Spinal cord (tissue), 9 donors: ENCODE measurements at regions not wholly inside any gene's neighbourhood (a gene's known extent, or its start where the extent isn't known, plus 50 kb on each side); places are given as distances from the start of the nearest gene placed in this dataset.

Source experiments
- DNase-seq, 6 donors: peaks; one replicate each; pipeline versions ENCODE4 v3.0.0 to v3.0.0-alpha.2; 2013 to 2015; ENCODE audit warnings: low spot score in 6 of 6, low read depth in 4 of 6
- H3K27ac ChIP-seq: one replicate; pipeline ENCODE4 v1.5.1; 2013; ENCODE audit warnings: low read depth, low read length, control low read depth
- H3K27me3 ChIP-seq: one replicate; pipeline ENCODE4 v1.6.1; 2013; ENCODE audit warnings: low read length; ENCODE audit not compliant: control insufficient read depth, insufficient read depth
- H3K36me3 ChIP-seq: one replicate; pipeline ENCODE4 v1.6.1; 2013; ENCODE audit warnings: low read length; ENCODE audit not compliant: control insufficient read depth, insufficient read depth
- H3K4me1 ChIP-seq: one replicate; pipeline ENCODE4 v1.6.1; 2013; ENCODE audit warnings: low read length; ENCODE audit not compliant: control insufficient read depth, insufficient read depth
- H3K4me3 ChIP-seq: one replicate; pipeline ENCODE4 v1.5.1; 2013; ENCODE audit warnings: low read depth, low read length, control low read depth
- H3K9me3 ChIP-seq: one replicate; pipeline ENCODE4 v1.6.1; 2013; ENCODE audit warnings: low read length; ENCODE audit not compliant: control insufficient read depth, insufficient read depth
- WGBS: methylation state at CpG from one replicate; pipeline ENCODE4 v1.1.5; 2013; ENCODE audit warnings: missing lambda C conversion rate; ENCODE audit not compliant: insufficient coverage; 5-methylcytosine and 5-hydroxymethylcytosine counted together
- donor health status: healthy.

DNA sequence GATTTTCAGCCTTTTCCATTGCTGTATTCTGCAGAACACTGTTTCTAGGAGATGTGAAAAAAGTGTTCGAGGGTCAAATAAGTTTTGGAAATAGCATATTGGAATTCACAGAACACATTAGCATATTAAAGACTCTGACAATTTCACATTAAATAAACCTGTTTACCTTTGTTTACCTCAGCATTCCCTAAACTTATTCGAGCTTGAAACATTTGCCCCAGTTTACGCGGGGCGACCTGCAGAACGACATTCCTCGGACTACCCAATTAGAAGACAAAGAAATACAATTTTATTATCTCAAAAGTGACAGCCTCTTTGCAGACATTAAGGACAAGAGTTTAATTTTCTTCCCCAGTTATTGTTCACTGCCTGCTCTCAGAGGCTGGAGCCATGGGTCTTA, 110.3 kb upstream of the NFIB start:
- H3K27me3 ChIP-seq: no peaks in the 10 kb centered on the region
- 40% methylated on average over 6 of the region's 7 CpGs for WGBS
- H3K27ac ChIP-seq: no peak overlapping the region
- DNase-seq: no peak
- peaks cover 14% of the 10 kb centered on the region for H3K4me1 ChIP-seq
- H3K9me3 ChIP-seq: no peaks in the 10 kb centered on the region
- no peaks in the 10 kb centered on the region for H3K36me3 ChIP-seq
- no peak overlapping the region for H3K4me3 ChIP-seq

DNA sequence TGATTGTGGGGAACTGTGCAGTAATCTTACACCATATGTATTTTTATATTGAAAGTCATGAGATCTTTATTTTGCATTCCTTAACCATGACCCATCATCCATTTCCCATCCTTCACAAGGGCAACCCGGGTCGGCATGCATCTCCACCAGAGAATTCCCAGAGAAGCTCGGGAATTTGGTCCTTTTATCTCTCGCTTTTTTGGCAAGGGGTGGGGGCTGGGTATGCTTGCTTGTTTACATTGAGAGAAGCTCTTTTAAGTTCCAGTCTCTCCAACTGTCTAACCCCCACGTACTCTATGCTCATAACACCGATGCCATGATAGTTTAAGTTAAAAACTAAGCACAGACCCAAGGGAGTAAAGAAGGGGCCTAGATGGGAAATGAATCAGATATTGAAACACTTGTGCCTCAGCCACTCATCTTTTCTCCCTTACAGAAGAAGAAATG, 109.9 kb upstream of the NFIB start:
- H3K27ac ChIP-seq: no peak overlapping the region
- DNase-seq: no peak
- H3K4me1 ChIP-seq: peaks cover 14% of the 10 kb centered on the region
- no peak overlapping the region for H3K4me3 ChIP-seq
- no peaks in the 10 kb centered on the region for H3K9me3 ChIP-seq
- H3K27me3 ChIP-seq: no peaks in the 10 kb centered on the region
- no CpG with 5 or more reads among the region's 6 CpGs for WGBS
- no peaks in the 10 kb centered on the region for H3K36me3 ChIP-seq

DNA sequence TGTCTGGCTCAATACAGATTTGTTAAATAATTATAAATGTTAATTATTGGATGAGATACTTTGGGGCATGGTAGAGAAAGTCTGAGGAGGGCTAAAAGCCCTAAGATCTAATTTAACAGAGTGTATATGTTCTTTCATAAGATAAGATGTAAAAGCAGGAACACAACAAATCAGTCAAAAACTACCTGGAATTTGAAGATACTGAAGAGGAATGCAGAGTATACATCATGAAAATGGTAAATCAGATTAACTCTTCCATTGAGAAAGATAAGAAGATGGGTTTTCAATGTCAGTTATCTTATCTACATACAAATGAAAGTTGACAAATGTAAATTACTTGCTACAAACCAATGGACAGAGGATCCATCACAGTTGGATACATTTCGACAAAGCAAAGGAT, 107.3 kb upstream of the NFIB start:
- no peak overlapping the region for H3K27ac ChIP-seq
- no peaks in the 10 kb centered on the region for H3K36me3 ChIP-seq
- no CpG with 5 or more reads among the region's 1 CpG for WGBS
- peaks cover 14% of the 10 kb centered on the region for H3K4me1 ChIP-seq
- no peak overlapping the region for H3K4me3 ChIP-seq
- no peaks in the 10 kb centered on the region for H3K9me3 ChIP-seq
- H3K27me3 ChIP-seq: no peaks in the 10 kb centered on the region
- no peak for DNase-seq

DNA sequence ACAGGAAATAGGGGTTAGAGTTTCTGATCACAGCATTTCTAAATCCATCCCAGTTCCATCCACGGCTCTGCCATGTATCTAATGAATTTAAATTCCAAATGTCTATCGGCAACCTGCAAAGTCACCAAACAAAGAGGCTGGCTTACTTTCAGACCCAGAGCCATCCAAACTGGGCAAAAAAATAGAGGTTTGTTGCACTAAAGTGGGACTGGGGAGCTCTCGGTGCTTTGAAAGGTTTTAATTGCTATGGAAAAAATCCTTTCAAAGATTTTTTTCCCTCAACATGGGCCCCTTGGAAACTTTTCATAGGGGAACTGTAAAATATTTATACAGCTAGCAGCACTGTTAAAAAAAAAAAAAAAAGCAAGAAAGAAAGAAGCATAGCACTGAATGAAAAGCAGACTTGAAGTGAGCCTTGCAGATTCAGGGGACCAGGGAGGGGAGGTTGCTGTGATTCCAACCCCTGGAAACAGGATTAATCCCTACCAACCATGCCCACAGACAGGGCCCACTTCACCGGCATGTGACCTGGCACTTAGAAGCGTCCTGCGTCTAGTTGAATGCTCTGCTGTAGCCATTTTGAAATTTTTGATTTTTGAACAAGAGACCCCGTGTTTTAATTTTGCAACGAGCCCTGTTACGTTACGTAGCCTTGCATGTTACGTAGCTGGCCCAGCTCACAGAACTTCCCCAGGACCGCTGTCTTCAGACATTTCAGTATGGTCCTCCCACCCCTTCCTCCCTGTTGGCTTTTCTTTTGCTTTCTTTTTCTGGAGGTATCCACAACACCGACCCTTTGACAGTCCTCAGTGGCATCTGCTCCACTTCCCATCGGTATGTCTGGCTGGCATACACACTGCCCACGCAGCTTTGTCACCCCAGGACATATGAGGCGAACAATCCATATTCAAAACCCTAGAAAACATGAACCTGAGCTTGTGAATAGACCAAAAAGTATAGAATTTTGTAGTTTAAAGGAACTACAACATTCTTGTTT, 105.3 kb upstream of the NFIB start:
- 20% methylated on average over 11 of the region's 16 CpGs for WGBS
- H3K4me3 ChIP-seq: peak overlapping the region; percentile 28
- DNase-seq: peak in 1 of 6 donors; percentile 84
- no peaks in the 10 kb centered on the region for H3K27me3 ChIP-seq
- H3K27ac ChIP-seq: peak overlapping the region; percentile 91
- H3K9me3 ChIP-seq: no peaks in the 10 kb centered on the region
- H3K36me3 ChIP-seq: no peaks in the 10 kb centered on the region
- peaks cover 10% of the 10 kb centered on the region for H3K4me1 ChIP-seq

DNA sequence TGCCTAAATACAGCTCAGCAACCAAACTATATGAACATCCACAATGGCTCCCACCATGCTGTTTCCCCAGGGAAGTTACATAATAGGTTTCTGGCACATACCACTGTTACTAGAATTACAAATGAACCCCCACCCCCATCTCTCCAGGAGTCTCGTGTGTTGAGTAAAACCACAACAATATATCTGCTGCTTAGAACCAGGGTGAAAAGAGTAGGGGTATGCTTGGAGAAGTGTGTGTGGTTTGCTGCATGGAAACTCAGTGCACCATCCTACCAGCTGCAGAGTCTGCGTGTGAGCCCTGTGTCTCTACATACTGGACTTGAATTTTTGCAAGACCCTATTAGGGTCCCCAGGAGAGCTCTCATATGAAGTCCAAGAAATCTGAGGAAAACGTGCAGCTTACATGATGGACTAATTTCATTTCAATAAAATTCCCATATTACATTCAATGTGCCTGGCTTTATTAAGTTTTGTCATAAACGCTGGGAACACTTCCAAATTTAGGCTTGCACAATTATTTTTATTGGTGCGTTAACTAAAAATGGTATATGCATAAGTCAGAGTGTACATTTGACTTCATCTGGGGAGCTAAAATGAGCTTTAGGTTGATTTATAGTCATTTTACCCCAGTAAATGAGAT, 104.5 kb upstream of the NFIB start:
- DNase-seq: peak in 1 of 6 donors; percentile 89
- H3K4me1 ChIP-seq: peaks cover 10% of the 10 kb centered on the region
- H3K36me3 ChIP-seq: no peaks in the 10 kb centered on the region
- H3K4me3 ChIP-seq: no peak overlapping the region
- no peaks in the 10 kb centered on the region for H3K27me3 ChIP-seq
- 44% methylated on average over 1 of the region's 5 CpGs for WGBS
- peak overlapping the region; percentile 91 for H3K27ac ChIP-seq
- H3K9me3 ChIP-seq: no peaks in the 10 kb centered on the region

DNA sequence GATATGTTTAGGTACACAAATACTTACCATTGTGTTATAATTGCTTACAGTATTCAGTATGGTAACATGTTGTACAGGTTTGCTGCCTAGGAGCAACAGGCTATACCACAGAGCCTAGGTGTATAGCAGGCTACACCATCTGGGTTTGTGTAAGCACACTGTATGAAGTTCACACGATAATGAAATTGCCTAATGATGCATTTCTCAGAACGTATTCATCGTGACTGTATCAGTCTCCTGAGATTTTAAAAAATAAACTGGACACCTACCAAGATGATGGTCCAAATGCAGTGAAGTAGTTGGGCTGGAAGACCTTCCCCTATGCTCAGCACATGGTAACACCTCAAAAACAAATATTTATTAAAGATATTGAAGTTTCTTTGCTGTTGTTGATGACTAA, 103.3 kb upstream of the NFIB start:
- Histone ChIP-seq H3K27ac (no peak overlapping the region), H3K4me1 (peaks cover 10% of the 10 kb centered on the region), H3K4me3 (no peak overlapping the region), H3K36me3 (no peaks in the 10 kb centered on the region), H3K9me3 (no peaks in the 10 kb centered on the region), H3K27me3 (no peaks in the 10 kb centered on the region)
- 71% methylated on average over 1 of the region's 3 CpGs for WGBS
- no peak for DNase-seq

DNA sequence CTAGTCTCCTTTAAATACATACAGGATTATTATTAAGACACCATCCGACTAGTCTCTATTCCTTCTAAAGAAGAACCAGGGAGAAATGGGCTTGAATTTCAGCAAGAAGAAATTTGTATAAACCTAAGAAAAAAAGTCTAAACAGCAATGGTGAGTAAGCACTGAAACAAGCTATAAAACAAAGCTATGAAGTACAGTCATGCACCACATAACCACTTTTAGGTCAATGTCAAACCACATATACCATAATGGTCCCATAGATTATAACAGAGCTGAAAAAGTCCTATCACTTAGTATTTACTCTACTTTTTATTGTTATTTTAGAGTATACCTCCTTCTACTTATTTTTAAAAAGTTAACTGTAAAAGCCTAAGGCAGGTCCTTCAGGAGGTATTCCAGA, 102.0 kb upstream of the NFIB start:
- no peak for DNase-seq
- Histone ChIP-seq H3K4me1 (peaks cover 10% of the 10 kb centered on the region), H3K9me3 (no peaks in the 10 kb centered on the region), H3K36me3 (no peaks in the 10 kb centered on the region), H3K4me3 (no peak overlapping the region), H3K27ac (no peak overlapping the region), H3K27me3 (no peaks in the 10 kb centered on the region)
- no CpG with 5 or more reads among the region's 1 CpG for WGBS

DNA sequence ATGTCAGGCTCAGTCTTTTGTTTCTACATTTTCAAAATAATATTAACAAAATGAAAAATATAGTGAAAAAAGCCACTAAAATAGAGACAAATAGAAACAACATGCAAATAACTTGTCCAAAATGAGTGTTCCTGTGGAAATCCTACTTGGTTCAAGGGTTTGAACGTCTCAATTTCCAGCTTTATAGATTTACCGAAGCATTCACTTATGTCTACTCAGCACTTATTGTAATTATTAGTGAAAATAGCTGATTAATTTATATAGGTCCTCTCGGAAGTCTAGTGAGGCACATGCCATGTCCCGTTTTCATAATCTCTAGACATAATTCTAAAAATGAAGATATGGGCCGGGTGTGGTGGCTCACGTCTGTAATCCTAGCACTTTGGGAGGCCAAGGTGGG, 99.9 kb upstream of the NFIB start:
- no peaks in the 10 kb centered on the region for H3K36me3 ChIP-seq
- no peaks in the 10 kb centered on the region for H3K9me3 ChIP-seq
- no CpG with 5 or more reads among the region's 6 CpGs for WGBS
- H3K27me3 ChIP-seq: no peaks in the 10 kb centered on the region
- DNase-seq: no peak
- no peak overlapping the region for H3K27ac ChIP-seq
- H3K4me3 ChIP-seq: no peak overlapping the region
- H3K4me1 ChIP-seq: no peaks in the 10 kb centered on the region

DNA sequence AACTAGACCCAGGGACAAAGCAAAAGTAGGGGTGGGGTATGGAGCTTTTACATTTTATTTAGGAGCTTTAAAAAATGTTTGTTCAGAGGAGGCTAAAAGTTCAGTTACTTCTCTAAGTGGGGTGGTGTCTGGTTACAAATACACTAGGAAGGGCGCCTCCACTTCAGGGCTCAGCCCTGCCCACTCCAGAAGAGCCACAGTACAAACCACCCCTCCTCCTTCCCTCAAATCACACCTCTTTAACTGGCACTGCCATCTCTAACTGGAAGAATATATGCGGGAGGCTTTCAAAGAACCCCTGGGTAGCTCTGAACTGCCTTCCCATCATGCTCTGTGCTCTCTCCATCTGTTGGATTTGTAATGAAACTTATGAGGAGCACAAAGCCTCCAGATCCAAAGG, 98.8 kb upstream of the NFIB start:
- H3K4me3 ChIP-seq: no peak overlapping the region
- 67% methylated on average over 1 of the region's 2 CpGs for WGBS
- no peaks in the 10 kb centered on the region for H3K27me3 ChIP-seq
- H3K27ac ChIP-seq: no peak overlapping the region
- no peaks in the 10 kb centered on the region for H3K36me3 ChIP-seq
- H3K9me3 ChIP-seq: no peaks in the 10 kb centered on the region
- no peaks in the 10 kb centered on the region for H3K4me1 ChIP-seq
- no peak for DNase-seq

DNA sequence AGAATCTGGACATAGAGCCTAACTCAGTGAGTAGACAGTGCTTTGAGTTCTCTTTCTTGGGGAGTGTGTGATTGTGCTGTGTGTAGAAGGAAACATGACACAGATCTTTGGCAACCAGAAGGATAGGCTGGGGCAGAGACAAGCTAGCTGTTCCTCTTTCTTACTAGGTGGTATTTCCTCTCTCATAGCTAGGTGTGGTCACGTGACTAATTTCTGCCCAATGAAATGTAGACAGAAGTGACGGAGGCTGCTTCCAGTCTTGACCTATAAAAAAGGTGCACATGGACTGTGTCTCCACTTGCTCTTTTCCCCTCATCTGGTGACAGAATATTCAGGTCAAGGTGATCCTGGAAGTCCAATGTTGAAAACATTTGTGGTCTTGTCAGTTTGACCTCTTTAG, 92.5 kb upstream of the NFIB start:
- WGBS: no CpG with 5 or more reads among the region's 2 CpGs
- no peak overlapping the region for H3K4me3 ChIP-seq
- H3K36me3 ChIP-seq: no peaks in the 10 kb centered on the region
- no peak overlapping the region for H3K27ac ChIP-seq
- H3K4me1 ChIP-seq: peaks cover 4% of the 10 kb centered on the region
- H3K27me3 ChIP-seq: no peaks in the 10 kb centered on the region
- no peaks in the 10 kb centered on the region for H3K9me3 ChIP-seq
- no peak for DNase-seq
